H9 (cell line): ENCODE measurements at regions not wholly inside any gene's neighbourhood (a gene's known extent, or its start where the extent isn't known, plus 50 kb on each side); places are given as distances from the start of the nearest gene placed in this dataset.
A peak's percentile ranks its signal among the peaks of the same experiment; 100 is the strongest.

Source experiments
- DNase-seq: peaks from one replicate; pipeline ENCODE4 v3.0.0-alpha.2; 2017
- H2AFZ ChIP-seq: one replicate; pipeline ENCODE4 v1.6.1; 2013; ENCODE audit warnings: mild to moderate bottlenecking, low read length, control low read depth, moderate library complexity
- H2AK5ac ChIP-seq: 2 replicates; pipeline ENCODE4 v1.6.1; 2013; ENCODE audit warnings: low read length, control low read depth, mixed read lengths; ENCODE audit not compliant: insufficient read length
- H2BK120ac ChIP-seq: one replicate; pipeline ENCODE4 v1.6.1; 2013; ENCODE audit warnings: low read depth, mild to moderate bottlenecking, low read length, control low read depth, inconsistent platforms; ENCODE audit not compliant: poor library complexity, severe bottlenecking
- H2BK12ac ChIP-seq: 2 replicates; pipeline ENCODE4 v1.6.1; 2013; ENCODE audit warnings: low read length, control low read depth, mixed read lengths, low read depth; ENCODE audit not compliant: insufficient read length
- H2BK15ac ChIP-seq: 2 replicates; pipeline ENCODE4 v1.6.1; 2013; ENCODE audit warnings: low read depth, low read length, control low read depth
- H2BK20ac ChIP-seq: one replicate; pipeline ENCODE4 v1.6.1; 2013; ENCODE audit warnings: low read depth, mild to moderate bottlenecking, low read length, control low read depth, inconsistent platforms; ENCODE audit not compliant: poor library complexity, severe bottlenecking
- H2BK5ac ChIP-seq: 2 replicates; pipeline ENCODE4 v1.6.1; 2013; ENCODE audit warnings: low read length, control low read depth, mixed read lengths; ENCODE audit not compliant: insufficient read length
- H3K14ac ChIP-seq: 2 replicates; pipeline ENCODE4 v1.6.1; 2013; ENCODE audit warnings: low read length, control low read depth; ENCODE audit not compliant: insufficient read depth
- H3K18ac ChIP-seq: 2 replicates; pipeline ENCODE4 v1.6.1; 2013; ENCODE audit warnings: low read depth, mild to moderate bottlenecking, mixed read lengths, low read length, control low read depth; ENCODE audit not compliant: insufficient read length
- H3K23ac ChIP-seq: 2 replicates; pipeline ENCODE4 v1.6.1; 2013; ENCODE audit warnings: low read length, control low read depth, mixed read lengths, low read depth; ENCODE audit not compliant: insufficient read length
- H3K23me2 ChIP-seq: 2 replicates; pipeline ENCODE4 v1.6.1; 2013; ENCODE audit warnings: low read depth, mild to moderate bottlenecking, mixed read lengths, low read length, control low read depth; ENCODE audit not compliant: insufficient read length, poor library complexity, severe bottlenecking
- H3K27ac ChIP-seq: 2 replicates; pipeline ENCODE4 v1.5.1; 2013; ENCODE audit warnings: low read length, control low read depth, mixed read lengths, low read depth; ENCODE audit not compliant: insufficient read length
- H3K27me3 ChIP-seq: 2 replicates; pipeline ENCODE4 v1.6.1; 2013; ENCODE audit warnings: low read length, control low read depth, inconsistent platforms; ENCODE audit not compliant: insufficient read depth
- H3K4ac ChIP-seq: 2 replicates; pipeline ENCODE4 v1.6.1; 2013; ENCODE audit warnings: low read depth, mild to moderate bottlenecking, control low read depth, inconsistent platforms, low read length, moderate library complexity
- H3K4me1 ChIP-seq: 2 replicates; pipeline ENCODE4 v1.6.1; 2013; ENCODE audit warnings: low read length, control low read depth, inconsistent platforms; ENCODE audit not compliant: insufficient read depth
- H3K4me2 ChIP-seq: 2 replicates; pipeline ENCODE4 v1.6.1; 2013; ENCODE audit warnings: low read length, control low read depth, mixed read lengths; ENCODE audit not compliant: insufficient read length, insufficient read depth
- H3K56ac ChIP-seq: 2 replicates; pipeline ENCODE4 v1.6.1; 2013; ENCODE audit warnings: low read depth, mild to moderate bottlenecking, mixed read lengths, low read length, control low read depth; ENCODE audit not compliant: insufficient read length
- H3K79me1 ChIP-seq: 2 replicates; pipeline ENCODE4 v1.6.1; 2013; ENCODE audit warnings: low read depth, mild to moderate bottlenecking, moderate library complexity, low read length, control low read depth, inconsistent platforms; ENCODE audit not compliant: insufficient read depth, poor library complexity, severe bottlenecking
- H3K79me2 ChIP-seq: 2 replicates; pipeline ENCODE4 v1.6.1; 2013; ENCODE audit warnings: low read length, control low read depth, inconsistent platforms; ENCODE audit not compliant: insufficient read depth
- H3K9ac ChIP-seq: 2 replicates; pipeline ENCODE4 v1.6.1; 2013; ENCODE audit warnings: low read length, control low read depth, mixed read lengths; ENCODE audit not compliant: insufficient read length; ENCODE audit errors: extremely low read depth
- H3K9me3 ChIP-seq: one replicate; pipeline ENCODE4 v1.6.1; 2013; ENCODE audit warnings: low read depth, low read length, inconsistent platforms; ENCODE audit not compliant: control insufficient read depth
- H3T11ph ChIP-seq: one replicate; pipeline ENCODE4 v1.6.1; 2013; ENCODE audit warnings: mild to moderate bottlenecking, low read length, control low read depth, inconsistent platforms
- H4K20me1 ChIP-seq: one replicate; pipeline ENCODE4 v1.6.1; 2013; ENCODE audit not compliant: control insufficient read depth, insufficient read length, insufficient read depth
- H4K5ac ChIP-seq: 2 replicates; pipeline ENCODE4 v1.6.1; 2013; ENCODE audit warnings: low read depth, mild to moderate bottlenecking, mixed read lengths, low read length, control low read depth; ENCODE audit not compliant: insufficient read length
- H4K8ac ChIP-seq: replicated peaks from 2 replicates; pipeline ENCODE4 v1.6.1; 2013; ENCODE audit warnings: low read length, control low read depth, mixed read lengths, low read depth; ENCODE audit not compliant: insufficient read length
- H4K91ac ChIP-seq: 2 replicates; pipeline ENCODE4 v1.6.1; 2013; ENCODE audit warnings: low read depth, mild to moderate bottlenecking, moderate library complexity, mixed read lengths, low read length, control low read depth; ENCODE audit not compliant: insufficient read length
- H3K27ac Mint-ChIP-seq, 3 experiments: 2 replicates in 2 of 3; 3 replicates in 1 of 3; pipeline ENCODE4 v1.8.0; 2020 to 2021; ENCODE audit warnings: mixed read lengths in 3 of 3, mild to moderate bottlenecking in 1 of 3, moderate library complexity in 1 of 3
- H3K27me3 Mint-ChIP-seq: 2 replicates; pipeline ENCODE4 v1.8.0; 2021; ENCODE audit warnings: low read depth, mild to moderate bottlenecking, moderate library complexity, mixed read lengths
- H3K36me3 Mint-ChIP-seq, 3 experiments: 2 replicates in 2 of 3; 3 replicates in 1 of 3; pipeline ENCODE4 v1.8.0; 2020 to 2021; ENCODE audit warnings: low read depth in 3 of 3, mixed read lengths in 3 of 3; ENCODE audit not compliant: insufficient read depth in 1 of 3
- H3K4me1 Mint-ChIP-seq, 2 experiments: 2 replicates each; pipeline ENCODE4 v1.8.0; 2020; ENCODE audit warnings: mixed read lengths in 2 of 2
- H3K4me3 Mint-ChIP-seq, 2 experiments: 2 replicates in 1 of 2; 3 replicates in 1 of 2; pipeline ENCODE4 v1.8.0; 2020 to 2021; ENCODE audit warnings: mild to moderate bottlenecking in 2 of 2, mixed read lengths in 2 of 2, moderate library complexity in 1 of 2
- H3K9me3 Mint-ChIP-seq, 2 experiments: 2 replicates in 1 of 2; 3 replicates in 1 of 2; pipeline ENCODE4 v1.8.0; 2020; ENCODE audit warnings: mild to moderate bottlenecking in 2 of 2, mixed read lengths in 2 of 2, moderate library complexity in 1 of 2
- WGBS: extraction: QIAGEN DNeasy Blood & Tissue Kit; methylation state at CpG from one replicate; pipeline ENCODE4 v1.1.7; 2013; ENCODE audit warnings: missing lambda C conversion rate, low lambda C conversion rate, mixed read lengths; ENCODE audit not compliant: insufficient read length; ENCODE audit errors: extremely low coverage; 5-methylcytosine and 5-hydroxymethylcytosine counted together
- TF ChIP-seq, protein P1 (sequence below): fragments of 200-600 bp; sonication (generic); conservative IDR thresholded peaks from 3 replicates; pipeline ENCODE4 v1.8.0; 2021; ENCODE audit warnings: antibody characterized with exemption, mild to moderate bottlenecking

DNA sequence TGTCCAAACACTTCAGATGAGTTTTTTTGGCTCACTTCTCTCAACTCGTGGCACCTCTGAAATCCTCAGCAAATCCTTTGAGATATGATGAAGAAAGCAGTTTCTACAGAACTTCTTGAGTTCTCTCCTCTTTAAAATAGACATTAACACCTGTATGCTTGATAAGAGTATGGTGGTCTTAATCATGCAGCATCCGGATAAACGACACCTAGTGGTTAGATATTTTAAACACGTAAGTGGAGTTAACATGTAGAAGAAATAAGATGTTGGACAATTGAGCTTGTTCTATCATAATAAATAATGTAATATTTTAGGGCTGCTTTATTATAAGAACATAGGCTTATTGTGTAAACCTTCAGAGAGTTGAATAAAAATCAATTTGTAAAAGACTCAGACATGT, 324.8 kb downstream of the CYLC2 start:
- no peaks in the 10 kb centered on the region for H3K79me1 ChIP-seq
- no peak overlapping the region for H3K23ac ChIP-seq
- no peak overlapping the region for H3K27ac ChIP-seq
- H3K4ac ChIP-seq, result no peak overlapping the region
- Mint-ChIP-seq H3K9me3 (no peaks in the 10 kb centered on the region), H3K27ac (no peak overlapping the region), H3K4me1 (no peaks in the 10 kb centered on the region), H3K36me3 (no peaks in the 10 kb centered on the region), H3K4me3 (no peak overlapping the region), H3K27me3 (no peaks in the 10 kb centered on the region)
- H4K20me1 ChIP-seq, result no peaks in the 10 kb centered on the region
- H4K91ac ChIP-seq, result no peak overlapping the region
- TF ChIP-seq, protein P1, sequence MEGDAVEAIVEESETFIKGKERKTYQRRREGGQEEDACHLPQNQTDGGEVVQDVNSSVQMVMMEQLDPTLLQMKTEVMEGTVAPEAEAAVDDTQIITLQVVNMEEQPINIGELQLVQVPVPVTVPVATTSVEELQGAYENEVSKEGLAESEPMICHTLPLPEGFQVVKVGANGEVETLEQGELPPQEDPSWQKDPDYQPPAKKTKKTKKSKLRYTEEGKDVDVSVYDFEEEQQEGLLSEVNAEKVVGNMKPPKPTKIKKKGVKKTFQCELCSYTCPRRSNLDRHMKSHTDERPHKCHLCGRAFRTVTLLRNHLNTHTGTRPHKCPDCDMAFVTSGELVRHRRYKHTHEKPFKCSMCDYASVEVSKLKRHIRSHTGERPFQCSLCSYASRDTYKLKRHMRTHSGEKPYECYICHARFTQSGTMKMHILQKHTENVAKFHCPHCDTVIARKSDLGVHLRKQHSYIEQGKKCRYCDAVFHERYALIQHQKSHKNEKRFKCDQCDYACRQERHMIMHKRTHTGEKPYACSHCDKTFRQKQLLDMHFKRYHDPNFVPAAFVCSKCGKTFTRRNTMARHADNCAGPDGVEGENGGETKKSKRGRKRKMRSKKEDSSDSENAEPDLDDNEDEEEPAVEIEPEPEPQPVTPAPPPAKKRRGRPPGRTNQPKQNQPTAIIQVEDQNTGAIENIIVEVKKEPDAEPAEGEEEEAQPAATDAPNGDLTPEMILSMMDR, result peak; percentile 64
- H3K4me1 ChIP-seq, result no peaks in the 10 kb centered on the region
- H3K18ac ChIP-seq, result no peak overlapping the region
- H3K79me2 ChIP-seq, result no peaks in the 10 kb centered on the region
- no peaks in the 10 kb centered on the region for H3K23me2 ChIP-seq
- H3K9me3 ChIP-seq, result no peaks in the 10 kb centered on the region
- no peak overlapping the region for H2AFZ ChIP-seq
- H2BK12ac ChIP-seq, result no peak overlapping the region
- no peak for DNase-seq
- no peak overlapping the region for H3K9ac ChIP-seq
- H2BK5ac ChIP-seq, result no peak overlapping the region
- no peak overlapping the region for H3T11ph ChIP-seq
- H3K4me2 ChIP-seq, result no peak overlapping the region
- H4K8ac ChIP-seq, result no peak overlapping the region
- no peak overlapping the region for H2AK5ac ChIP-seq
- H2BK20ac ChIP-seq, result no peak overlapping the region
- H3K56ac ChIP-seq, result no peak overlapping the region
- WGBS, result no CpG with 5 or more reads among the region's 4 CpGs
- H3K27me3 ChIP-seq, result no peaks in the 10 kb centered on the region
- no peak overlapping the region for H3K14ac ChIP-seq
- no peak overlapping the region for H2BK120ac ChIP-seq
- H2BK15ac ChIP-seq, result no peak overlapping the region
- no peak overlapping the region for H4K5ac ChIP-seq
